HG03442 (cell line): ENCODE measurements at regions not wholly inside any gene's neighbourhood (a gene's known extent, or its start where the extent isn't known, plus 50 kb on each side); places are given as distances from the start of the nearest gene placed in this dataset.
A peak's percentile ranks its signal among the peaks of the same experiment; 100 is the strongest.
"Not testable (repeated sequence)": the region's sequence is repeated elsewhere in the genome, so short reads cannot be mapped to it uniquely, and the experiment has no call there.

Experiments
- ATAC-seq: cut with Tn5 transposase; IDR thresholded peaks from one replicate; pipeline ENCODE4 v1.9.1; 2021; ENCODE audit warnings: mild to moderate bottlenecking, moderate library complexity; ENCODE audit not compliant: unreplicated experiment

DNA sequence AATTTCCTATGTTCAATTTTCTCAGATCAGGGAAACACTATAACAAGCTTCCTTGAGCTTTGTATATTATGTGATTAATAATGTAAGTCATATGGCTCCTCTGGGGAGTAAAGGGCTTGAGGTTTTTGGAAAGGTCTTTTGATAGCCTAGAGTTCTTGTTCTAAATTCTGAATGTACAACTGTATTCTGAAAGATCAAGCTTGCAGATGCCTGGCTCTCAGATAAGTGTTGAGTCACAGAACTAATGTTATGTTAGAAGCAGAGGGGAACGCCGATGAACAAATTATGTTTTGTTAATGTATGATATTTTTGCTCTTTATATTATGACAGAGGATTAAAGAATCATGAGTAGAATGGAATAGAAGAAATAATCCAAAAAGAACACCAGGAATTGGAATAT, 170.1 kb downstream of the RPRM start:
- ATAC-seq, result no peak

DNA sequence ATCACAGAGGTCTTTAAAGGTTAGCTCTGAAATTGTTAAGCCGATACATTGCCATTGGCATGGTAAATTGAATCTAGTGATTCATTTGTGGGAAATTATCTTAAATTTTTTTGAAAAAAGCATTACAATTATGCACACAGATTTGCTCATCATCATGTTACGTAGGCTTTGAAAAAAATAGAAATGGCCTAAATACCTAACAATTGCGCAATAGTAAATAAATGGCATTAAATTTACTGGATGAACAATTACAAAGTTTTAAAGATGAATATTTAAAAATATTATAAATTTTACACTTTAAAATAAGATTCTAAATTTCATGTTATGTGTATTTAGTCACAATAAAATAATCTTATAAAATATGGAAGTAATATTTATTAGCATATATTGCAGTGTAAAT, 171.3 kb downstream of the RPRM start:
- ATAC-seq, result no peak

DNA sequence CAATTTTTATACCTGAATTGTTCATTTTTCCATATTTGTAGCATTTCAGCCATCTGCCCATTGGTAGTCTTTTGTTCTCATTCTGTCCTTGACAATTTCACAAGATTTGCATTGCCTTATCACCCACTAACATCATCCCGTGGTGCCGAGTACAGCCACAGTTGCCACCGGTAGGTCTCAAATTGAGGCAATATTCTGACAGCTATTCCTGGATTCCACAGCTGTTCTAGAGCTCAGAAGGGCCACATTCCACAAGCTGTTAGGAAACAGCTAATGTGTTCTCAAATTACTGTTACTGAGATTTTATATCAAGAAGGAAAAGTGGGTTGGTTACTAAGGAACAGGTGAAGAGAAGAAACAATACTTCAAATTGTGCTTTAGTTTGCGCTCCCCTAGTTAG, 178.8 kb downstream of the RPRM start:
- no peak for ATAC-seq

GRCh38 chr2:153299217-153299616, 179.3 kb downstream of the RPRM start:
- no peak for ATAC-seq

GRCh38 chr2:153294199-153294786, 184.3 kb downstream of the RPRM start:
- no peak for ATAC-seq

- no peak for ATAC-seq
Observed at GRCh38 chr2:153291718-153292117, 186.8 kb downstream of the RPRM start.

GRCh38 chr2:153287109-153287801, 191.3 kb downstream of the RPRM start:
- ATAC-seq, result no peak

- no peak for ATAC-seq
Observed at GRCh38 chr2:153268941-153269461, 209.6 kb downstream of the RPRM start.

DNA sequence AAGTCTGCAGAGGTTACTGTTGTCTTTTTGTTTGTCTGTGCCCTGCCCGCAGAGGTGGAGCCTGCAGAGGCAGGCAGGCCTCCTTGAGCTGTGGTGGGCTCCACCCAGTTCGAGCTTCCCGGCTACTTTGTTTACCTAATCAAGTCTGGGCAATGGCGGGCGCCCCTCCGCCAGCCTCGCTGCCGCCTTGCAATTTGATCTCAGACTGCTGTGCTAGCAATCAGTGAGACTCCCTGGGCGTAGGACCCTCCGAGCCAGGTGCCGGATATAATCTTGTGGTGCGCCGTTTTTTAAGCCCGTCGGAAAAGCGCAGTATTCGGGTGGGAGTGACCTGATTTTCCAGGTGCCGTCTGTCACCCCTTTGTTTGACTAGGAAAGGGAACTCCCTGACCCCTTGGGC, 221.7 kb downstream of the RPRM start:
- not testable (repeated sequence) for ATAC-seq

DNA sequence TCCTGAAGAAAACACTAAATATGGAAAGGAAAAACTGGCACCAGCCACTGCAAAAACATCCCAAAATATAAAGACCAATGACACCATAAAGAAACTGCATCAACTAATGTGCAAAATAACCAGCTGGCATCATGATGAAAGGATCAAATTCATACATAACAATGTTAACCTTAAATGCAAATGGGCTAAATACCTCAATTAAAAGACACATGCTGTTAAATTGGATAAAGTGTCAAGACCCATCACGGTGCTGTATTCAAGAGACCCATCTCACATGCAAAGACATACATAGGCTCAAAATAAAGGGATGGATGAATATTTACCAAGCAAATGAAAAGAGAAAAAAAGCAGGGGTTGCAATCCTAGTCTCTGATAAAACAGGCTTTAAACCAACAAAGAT, 231.9 kb downstream of the RPRM start:
- ATAC-seq, result not testable (repeated sequence)

DNA sequence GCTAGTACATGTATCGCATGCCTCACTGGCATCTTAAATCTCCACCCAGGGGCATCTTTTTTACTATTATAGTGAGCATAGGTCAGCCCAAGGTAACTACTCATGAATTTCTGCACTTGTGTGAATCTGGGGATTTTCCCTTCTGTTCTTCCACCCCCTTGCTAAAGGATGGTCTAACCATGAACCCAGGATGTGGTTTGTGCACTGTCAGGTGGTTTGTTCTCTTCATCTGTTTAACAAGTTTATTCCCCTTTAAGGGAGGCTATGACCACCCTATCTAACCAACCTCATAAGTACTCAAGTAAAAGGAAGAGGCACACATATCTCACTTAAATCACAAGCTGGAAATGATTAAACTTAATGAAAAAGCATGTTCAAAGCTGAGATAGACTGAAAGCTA, 243.0 kb downstream of the RPRM start:
- peak; percentile 88 for ATAC-seq

DNA sequence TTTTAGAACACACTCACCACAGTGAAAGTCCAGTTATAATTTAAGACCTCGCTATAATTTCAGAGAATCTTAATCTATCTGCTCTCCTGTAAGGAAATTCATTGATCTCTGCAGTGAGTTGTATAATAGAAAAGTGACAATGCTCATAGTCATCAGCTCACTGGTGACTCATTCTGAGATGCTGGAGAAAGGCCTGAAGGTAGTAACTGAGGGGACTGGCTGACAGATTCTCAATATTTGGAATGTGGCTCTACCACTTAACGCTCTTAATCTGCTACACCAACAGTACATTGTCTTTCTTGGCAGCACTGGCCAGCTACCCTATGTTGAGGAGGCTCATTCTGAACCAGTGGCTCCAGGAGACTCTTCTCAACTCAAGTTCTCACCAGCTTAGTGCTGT, 246.1 kb downstream of the RPRM start:
- peak; percentile 29 for ATAC-seq

GRCh38 chr2:153230977-153231376, 247.6 kb downstream of the RPRM start:
- ATAC-seq, result no peak

GRCh38 chr2:153228904-153229303, 249.7 kb downstream of the RPRM start:
- ATAC-seq, result no peak

- ATAC-seq, result no peak
Observed at GRCh38 chr2:153227981-153228380, 250.6 kb downstream of the RPRM start.

DNA sequence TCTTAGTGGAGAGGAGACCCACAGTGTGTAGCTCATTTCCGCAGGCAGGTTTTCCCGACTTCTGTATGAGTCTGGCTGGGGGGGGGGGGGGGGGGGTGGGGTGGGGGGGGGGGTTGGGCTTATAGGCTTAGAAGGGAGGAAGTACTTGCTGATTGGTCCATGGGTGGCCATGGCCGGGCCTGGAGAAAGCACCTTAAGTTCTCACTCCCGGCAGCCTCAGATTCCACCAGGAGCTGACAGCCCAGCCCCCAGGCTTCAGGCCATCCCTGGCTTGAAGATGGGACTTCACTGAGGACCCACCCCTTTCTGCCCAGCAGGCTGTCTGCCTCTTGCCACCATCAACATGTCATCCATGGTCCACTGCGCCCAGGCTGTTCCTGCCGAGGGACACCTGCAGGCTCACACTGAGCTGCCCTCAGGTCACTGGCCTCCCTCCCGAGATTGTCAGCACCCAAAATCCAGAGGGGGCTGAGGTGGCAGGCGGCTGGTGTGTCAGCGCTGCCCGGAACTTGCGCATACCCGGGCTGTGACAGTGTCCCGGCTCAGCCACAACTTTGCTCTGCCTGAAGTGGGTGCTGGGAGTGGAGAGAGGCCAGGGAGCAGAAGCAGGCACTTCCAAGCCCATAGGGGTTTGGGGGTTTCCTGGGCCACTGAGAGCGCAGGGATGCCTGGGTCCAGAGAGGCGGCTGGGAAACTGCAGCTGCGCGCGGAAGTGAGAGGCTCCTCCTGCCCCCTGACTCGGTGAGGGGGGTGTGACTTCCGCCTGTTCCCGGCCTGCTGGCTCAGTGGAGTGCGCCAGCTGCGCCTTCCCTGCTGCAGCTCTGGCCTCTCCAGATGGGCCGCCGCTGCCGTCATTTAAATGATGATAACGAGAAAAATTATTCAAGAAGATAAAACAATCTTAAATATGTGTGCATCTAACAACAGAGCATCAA, 256.1 kb downstream of the RPRM start:
- ATAC-seq, result no peak

GRCh38 chr2:153221506-153221905, 257.1 kb downstream of the RPRM start:
- no peak for ATAC-seq

- no peak for ATAC-seq
Observed at GRCh38 chr2:153221087-153221486, 257.5 kb downstream of the RPRM start.

GRCh38 chr2:153218851-153219250, 259.7 kb downstream of the RPRM start:
- ATAC-seq, result no peak

DNA sequence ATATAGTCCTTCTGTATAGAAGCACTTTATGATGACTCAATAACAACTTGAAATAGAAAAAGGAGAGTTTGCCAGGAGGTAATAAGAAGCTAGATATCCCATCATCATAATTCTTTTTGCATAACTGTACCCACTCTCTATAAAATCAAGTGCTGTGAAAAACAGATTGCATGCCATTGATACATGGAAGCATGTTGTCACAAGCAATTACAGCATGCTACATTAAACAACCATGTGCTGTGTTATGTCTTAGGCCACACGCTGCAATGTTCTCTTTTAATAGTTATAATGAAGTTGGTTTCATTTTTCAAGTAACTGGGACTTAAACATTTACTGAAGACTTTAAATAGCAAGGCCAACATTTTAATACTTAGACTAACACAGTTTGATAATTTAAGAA, 264.2 kb downstream of the RPRM start:
- ATAC-seq, result no peak

DNA sequence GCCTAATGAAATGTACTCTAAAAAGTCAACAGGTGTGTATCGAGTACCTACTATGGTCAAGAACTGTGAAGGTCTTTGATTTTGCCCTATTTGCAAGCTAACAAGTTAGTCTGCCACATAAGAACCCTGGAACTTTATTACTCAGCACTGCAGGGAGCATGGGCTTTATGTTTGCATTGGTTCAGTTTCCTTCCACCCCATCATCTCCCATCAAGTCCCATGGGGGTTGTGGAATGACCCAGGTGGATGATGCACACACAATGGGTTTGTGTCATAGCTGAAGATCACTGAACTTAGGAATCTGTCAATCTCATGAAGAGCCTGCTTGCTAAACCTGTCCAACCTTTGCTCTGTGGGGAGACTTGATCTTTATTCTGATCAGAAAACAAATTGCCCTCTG, 265.5 kb downstream of the RPRM start:
- no peak for ATAC-seq
